HG02610 (cell line): ENCODE measurements at regions not wholly inside any gene's neighbourhood (a gene's known extent, or its start where the extent isn't known, plus 50 kb on each side); places are given as distances from the start of the nearest gene placed in this dataset.

ENCODE experiments used
- ATAC-seq: cut with Tn5 transposase; IDR thresholded peaks from one replicate; pipeline ENCODE4 v1.9.1; 2021; ENCODE audit warnings: mild to moderate bottlenecking, moderate library complexity; ENCODE audit not compliant: unreplicated experiment

- ATAC-seq = no peak
Observed at GRCh38 chr12:115072712-115073111, 388.7 kb upstream of the TBX3 start.

GRCh38 chr12:115070313-115070712, 386.3 kb upstream of the TBX3 start:
- no peak for ATAC-seq

GRCh38 chr12:115064296-115064695, 380.3 kb upstream of the TBX3 start:
- ATAC-seq = no peak

- ATAC-seq = no peak
Observed at GRCh38 chr12:115062741-115063140, 378.8 kb upstream of the TBX3 start.

GRCh38 chr12:115060477-115061168, 376.6 kb upstream of the TBX3 start:
- ATAC-seq = no peak

GRCh38 chr12:115057445-115057844, 373.5 kb upstream of the TBX3 start:
- no peak for ATAC-seq

- ATAC-seq = no peak
Observed at GRCh38 chr12:115051378-115051777, 367.4 kb upstream of the TBX3 start.

- no peak for ATAC-seq
Observed at GRCh38 chr12:115049614-115050013, 365.6 kb upstream of the TBX3 start.

GRCh38 chr12:115046805-115047204, 362.8 kb upstream of the TBX3 start:
- ATAC-seq = no peak

- ATAC-seq = no peak
Observed at GRCh38 chr12:115044073-115044472, 360.1 kb upstream of the TBX3 start.

- ATAC-seq = no peak
Observed at GRCh38 chr12:115043079-115043478, 359.1 kb upstream of the TBX3 start.

- no peak for ATAC-seq
Observed at GRCh38 chr12:115042341-115042740, 358.4 kb upstream of the TBX3 start.

GRCh38 chr12:115037830-115038229, 353.9 kb upstream of the TBX3 start:
- no peak for ATAC-seq

- ATAC-seq = no peak
Observed at GRCh38 chr12:115035535-115036107, 351.6 kb upstream of the TBX3 start.

- no peak for ATAC-seq
Observed at GRCh38 chr12:115032521-115032920, 348.5 kb upstream of the TBX3 start.

GRCh38 chr12:115030017-115030416, 346.0 kb upstream of the TBX3 start:
- ATAC-seq = no peak

- ATAC-seq = no peak
Observed at GRCh38 chr12:115024531-115024930, 340.6 kb upstream of the TBX3 start.

- no peak for ATAC-seq
Observed at GRCh38 chr12:115023279-115024265, 339.6 kb upstream of the TBX3 start.

- no peak for ATAC-seq
Observed at GRCh38 chr12:115020091-115020490, 336.1 kb upstream of the TBX3 start.

- no peak for ATAC-seq
Observed at GRCh38 chr12:115017346-115017745, 333.4 kb upstream of the TBX3 start.

- no peak for ATAC-seq
Observed at GRCh38 chr12:115013236-115013981, 329.4 kb upstream of the TBX3 start.
